Activated T-helper 2 cell treated with anti-CD3 and anti-CD28 coated beads, Interferon-gamma antibody, Interleukin-2, Interleukin-4, amounts not matched to agents 10 μg/mL and 5 μg/mL and 100 μg/mL, durations not matched to agents 14 hours and 24 hours and 36 hours (primary cell): ENCODE measurements at regions not wholly inside any gene's neighbourhood (a gene's known extent, or its start where the extent isn't known, plus 50 kb on each side); places are given as distances from the start of the nearest gene placed in this dataset.
"Not testable (repeated sequence)": the region's sequence is repeated elsewhere in the genome, so short reads cannot be mapped to it uniquely, and the experiment has no call there.

ENCODE experiments used
- DNase-seq: peaks from one replicate; pipeline ENCODE4 v3.0.0; 2021; ENCODE audit warnings: low spot score
- H3K27ac Mint-ChIP-seq: one replicate; pipeline ENCODE4 v1.8.0; 2021; ENCODE audit warnings: mixed read lengths
- H3K27me3 Mint-ChIP-seq: one replicate; pipeline ENCODE4 v1.8.0; 2021; ENCODE audit warnings: low read depth, mixed read lengths
- H3K36me3 Mint-ChIP-seq: one replicate; pipeline ENCODE4 v1.8.0; 2021; ENCODE audit warnings: low read depth, mixed read lengths
- H3K4me1 Mint-ChIP-seq: one replicate; pipeline ENCODE4 v1.8.0; 2021; ENCODE audit warnings: low read depth, mixed read lengths
- H3K4me3 Mint-ChIP-seq: one replicate; pipeline ENCODE4 v1.8.0; 2021; ENCODE audit warnings: low read depth, mild to moderate bottlenecking, moderate library complexity, mixed read lengths
- H3K9me3 Mint-ChIP-seq: one replicate; pipeline ENCODE4 v1.8.0; 2021; ENCODE audit warnings: mixed read lengths
- intact Hi-C: fragments of 100-400 bp; cut with micrococcal nuclease; formaldehyde crosslinking; loops from one replicate; pipeline ENCODE4 v1.15.1; 2023

GRCh38 chr3:164060923-164061322, 1017.4 kb downstream of the SI start:
- Mint-ChIP-seq H3K27me3 (no peaks in the 10 kb centered on the region), H3K9me3 (peaks cover 28% of the 10 kb centered on the region), H3K4me1 (no peaks in the 10 kb centered on the region), H3K36me3 (no peaks in the 10 kb centered on the region), H3K27ac (no peak overlapping the region), H3K4me3 (no peak overlapping the region)
- DNase-seq, result no peak
- intact Hi-C loops, result no loop called here

DNA sequence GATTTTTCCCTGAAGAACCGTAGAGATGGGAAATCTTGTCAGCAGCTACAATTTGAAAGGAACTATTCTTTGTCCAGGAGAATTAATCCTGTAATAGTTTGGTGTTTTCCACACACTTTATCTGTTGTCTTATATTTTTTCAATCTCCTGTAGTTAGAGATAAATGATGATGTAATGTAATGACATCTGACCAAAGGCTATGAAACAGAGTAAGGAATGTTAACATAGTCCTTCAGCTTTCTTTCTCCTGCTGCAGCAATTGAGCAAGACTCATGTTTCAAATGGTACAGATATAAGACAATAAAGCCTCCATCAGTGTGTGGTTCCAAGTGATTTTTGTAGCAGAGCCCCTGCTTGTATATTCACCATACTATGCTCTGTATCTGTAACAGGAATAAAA, 1028.4 kb downstream of the SI start:
- Mint-ChIP-seq H3K27me3 (no peaks in the 10 kb centered on the region), H3K4me3 (no peak overlapping the region), H3K4me1 (no peaks in the 10 kb centered on the region), H3K36me3 (no peaks in the 10 kb centered on the region), H3K27ac (no peak overlapping the region), H3K9me3 (peaks cover 11% of the 10 kb centered on the region)
- intact Hi-C loops, result no loop called here
- DNase-seq, result no peak

DNA sequence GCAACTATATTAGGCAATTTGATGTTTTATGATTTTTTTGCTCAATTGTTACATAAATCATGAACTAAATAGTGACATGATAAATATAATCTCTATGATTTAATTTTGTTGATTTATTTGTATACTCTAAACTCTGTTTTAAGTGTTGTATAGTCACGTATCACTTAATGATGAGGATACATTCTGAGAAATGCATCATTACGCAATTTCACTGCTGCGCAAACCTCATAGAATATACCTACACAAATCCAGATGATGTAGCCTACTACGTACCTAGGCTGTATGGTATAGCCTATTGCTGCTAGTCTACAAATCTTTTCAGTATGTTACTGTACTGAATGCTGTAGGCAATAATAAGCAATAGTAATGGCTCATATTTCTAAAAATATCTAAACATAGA, 1029.8 kb downstream of the SI start:
- H3K9me3 Mint-ChIP-seq, result peaks cover 14% of the 10 kb centered on the region
- H3K27ac Mint-ChIP-seq, result no peak overlapping the region
- DNase-seq, result no peak
- intact Hi-C loops, result no loop called here
- no peaks in the 10 kb centered on the region for H3K27me3 Mint-ChIP-seq
- H3K4me3 Mint-ChIP-seq, result no peak overlapping the region
- no peaks in the 10 kb centered on the region for H3K36me3 Mint-ChIP-seq
- H3K4me1 Mint-ChIP-seq, result no peaks in the 10 kb centered on the region

DNA sequence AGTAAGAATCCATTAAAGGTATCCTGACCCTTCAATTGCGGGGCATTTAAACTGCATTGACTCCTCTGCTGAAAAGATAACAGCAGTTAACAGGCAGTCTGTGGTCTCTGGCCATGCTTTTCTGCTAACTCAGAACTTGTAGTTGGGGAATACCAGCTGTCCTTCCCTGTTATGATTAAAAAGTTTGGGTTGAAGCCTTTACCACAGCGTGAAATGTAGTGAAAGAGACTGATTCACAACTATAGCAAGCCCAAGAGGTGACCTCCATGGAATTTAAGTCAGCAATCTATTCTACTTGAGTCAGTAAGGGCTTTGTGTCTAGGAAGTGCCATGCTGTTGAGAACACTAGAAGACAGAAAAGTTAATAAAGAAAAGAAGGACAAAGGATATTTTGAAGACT, 1037.3 kb downstream of the SI start:
- H3K27me3 Mint-ChIP-seq, result no peaks in the 10 kb centered on the region
- H3K9me3 Mint-ChIP-seq, result peaks cover 7% of the 10 kb centered on the region
- intact Hi-C loops, result no loop called here
- no peak overlapping the region for H3K27ac Mint-ChIP-seq
- H3K4me3 Mint-ChIP-seq, result no peak overlapping the region
- DNase-seq, result no peak
- H3K4me1 Mint-ChIP-seq, result no peaks in the 10 kb centered on the region
- no peaks in the 10 kb centered on the region for H3K36me3 Mint-ChIP-seq

DNA sequence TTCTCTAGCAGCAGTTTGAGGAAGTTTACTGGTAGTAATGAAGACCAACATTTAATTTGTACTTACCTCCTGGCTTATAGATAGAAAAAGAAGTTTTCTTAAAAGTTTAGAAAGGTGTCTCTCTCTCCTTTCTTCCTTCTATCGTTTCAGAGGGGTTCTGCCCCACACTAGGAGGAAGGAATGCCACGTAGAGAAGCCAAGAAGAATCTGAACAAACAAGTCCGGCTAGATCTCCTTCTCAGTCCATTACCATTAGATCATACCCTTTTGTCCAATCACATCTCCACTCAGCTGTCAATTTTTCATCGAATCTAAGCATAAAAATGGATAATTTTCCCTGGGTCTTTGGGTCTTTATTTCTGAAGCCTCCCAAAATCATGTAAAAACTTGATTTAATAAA, 1048.1 kb downstream of the SI start:
- DNase-seq, result no peak
- H3K4me3 Mint-ChIP-seq, result no peak overlapping the region
- no peaks in the 10 kb centered on the region for H3K36me3 Mint-ChIP-seq
- no peaks in the 10 kb centered on the region for H3K4me1 Mint-ChIP-seq
- H3K27ac Mint-ChIP-seq, result no peak overlapping the region
- H3K27me3 Mint-ChIP-seq, result no peaks in the 10 kb centered on the region
- peaks cover 24% of the 10 kb centered on the region for H3K9me3 Mint-ChIP-seq
- intact Hi-C loops, result no loop called here

GRCh38 chr3:164024786-164025185, 1053.5 kb downstream of the SI start:
- no peak overlapping the region for H3K4me3 Mint-ChIP-seq
- no peaks in the 10 kb centered on the region for H3K4me1 Mint-ChIP-seq
- H3K36me3 Mint-ChIP-seq, result no peaks in the 10 kb centered on the region
- no peak for DNase-seq
- peaks cover 18% of the 10 kb centered on the region for H3K9me3 Mint-ChIP-seq
- H3K27me3 Mint-ChIP-seq, result no peaks in the 10 kb centered on the region
- intact Hi-C loops, result no loop called here
- H3K27ac Mint-ChIP-seq, result no peak overlapping the region

DNA sequence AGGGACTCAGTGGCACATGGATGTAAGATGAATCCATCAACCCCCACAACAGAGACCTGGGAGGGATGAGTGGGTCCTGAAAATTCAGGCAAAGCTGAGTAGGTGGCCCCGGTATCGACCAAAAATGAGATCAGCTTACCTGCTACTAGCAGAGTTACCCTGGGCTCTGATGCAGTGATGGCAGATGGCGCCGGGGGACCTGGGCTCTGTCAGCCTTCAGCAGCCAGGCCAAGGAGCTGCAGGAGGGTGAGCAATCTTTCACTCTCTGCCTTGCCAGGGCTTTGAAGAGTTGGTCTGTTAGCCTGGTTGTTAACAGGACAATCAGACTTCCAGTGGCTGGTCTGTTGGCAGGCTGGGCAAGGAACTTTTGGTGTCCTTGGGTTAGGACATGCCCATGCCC, 1054.8 kb downstream of the SI start:
- no peaks in the 10 kb centered on the region for H3K4me1 Mint-ChIP-seq
- no peak overlapping the region for H3K4me3 Mint-ChIP-seq
- H3K27me3 Mint-ChIP-seq, result no peaks in the 10 kb centered on the region
- H3K9me3 Mint-ChIP-seq, result peaks cover 14% of the 10 kb centered on the region
- no peaks in the 10 kb centered on the region for H3K36me3 Mint-ChIP-seq
- no peak for DNase-seq
- no peak overlapping the region for H3K27ac Mint-ChIP-seq
- intact Hi-C loops, result no loop called here

DNA sequence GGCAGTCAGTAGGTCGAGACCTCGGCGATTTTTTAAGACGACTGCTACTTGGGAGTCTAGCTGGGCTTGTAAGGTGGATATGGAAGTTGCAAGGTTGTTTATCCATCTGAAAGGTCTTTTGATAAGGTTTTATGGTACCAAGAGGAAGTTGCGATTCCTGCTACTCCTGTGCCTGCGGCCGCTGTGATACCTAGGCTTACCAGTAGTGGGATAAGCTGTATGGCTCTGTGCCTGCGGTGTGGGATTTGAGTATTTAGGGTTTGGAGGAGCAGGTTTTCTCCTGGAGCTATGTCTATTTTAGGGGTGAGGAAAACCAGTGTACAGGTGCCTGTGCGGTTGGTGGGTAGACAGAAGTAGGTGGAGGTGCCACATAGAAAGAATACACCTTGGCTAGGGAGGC, 1059.8 kb downstream of the SI start:
- Mint-ChIP-seq H3K9me3 (peaks cover 5% of the 10 kb centered on the region), H3K36me3 (no peaks in the 10 kb centered on the region), H3K27ac (no peak overlapping the region), H3K4me1 (no peaks in the 10 kb centered on the region), H3K27me3 (no peaks in the 10 kb centered on the region), H3K4me3 (no peak overlapping the region)
- intact Hi-C loops, result no loop called here
- DNase-seq, result no peak

DNA sequence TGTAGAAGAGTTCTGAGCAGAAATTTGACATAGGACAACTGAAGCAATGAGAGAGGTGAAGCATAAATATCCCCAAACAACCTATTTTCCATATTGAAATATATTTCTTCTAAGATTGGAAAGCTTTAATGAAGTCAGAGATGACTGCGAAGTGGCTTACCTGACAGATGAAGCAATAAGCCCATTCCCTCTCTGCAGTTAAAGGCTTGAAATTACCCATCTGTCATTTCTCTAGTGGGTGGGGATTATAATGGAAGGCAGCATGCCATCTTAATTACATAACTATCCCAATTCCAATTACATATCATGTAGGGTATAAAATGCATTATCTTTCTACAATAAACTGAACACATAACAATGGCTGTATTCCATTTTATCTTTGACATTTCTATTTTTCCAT, 1070.5 kb downstream of the SI start:
- no peak overlapping the region for H3K27ac Mint-ChIP-seq

DNA sequence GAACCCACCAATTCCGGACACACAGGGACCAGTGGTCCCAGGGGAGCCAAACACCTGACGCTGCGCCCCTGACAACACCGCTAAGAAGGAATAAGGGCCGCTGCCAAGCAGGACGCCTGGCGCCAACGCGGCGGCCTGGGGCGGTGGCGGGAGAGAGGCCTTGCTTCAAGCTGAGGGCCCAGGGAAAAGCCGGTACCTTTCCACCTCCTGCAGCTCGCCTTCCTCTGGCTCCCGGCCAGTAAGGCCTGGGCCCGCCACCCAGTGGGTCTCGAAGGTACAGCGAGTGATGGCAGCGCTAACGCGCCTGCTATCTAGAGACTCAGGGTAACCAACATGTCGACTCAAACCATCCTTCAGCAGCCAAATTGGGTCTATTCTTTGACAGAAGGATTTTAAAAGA, 1074.1 kb downstream of the SI start:
- intact Hi-C loops, result no loop called here
- no peaks in the 10 kb centered on the region for H3K27me3 Mint-ChIP-seq
- no peak overlapping the region for H3K27ac Mint-ChIP-seq
- H3K4me1 Mint-ChIP-seq, result no peaks in the 10 kb centered on the region
- no peak for DNase-seq
- H3K9me3 Mint-ChIP-seq, result peaks cover 12% of the 10 kb centered on the region
- no peak overlapping the region for H3K4me3 Mint-ChIP-seq
- no peaks in the 10 kb centered on the region for H3K36me3 Mint-ChIP-seq

More for the DNA sequence above, 1070.5 kb downstream of the SI start:
- Mint-ChIP-seq H3K36me3 (no peaks in the 10 kb centered on the region), H3K27me3 (no peaks in the 10 kb centered on the region), H3K9me3 (peaks cover 3% of the 10 kb centered on the region), H3K4me3 (no peak overlapping the region), H3K4me1 (no peaks in the 10 kb centered on the region)
- intact Hi-C loops, result no loop called here
- no peak for DNase-seq

- intact Hi-C loops, H3K27ac Mint-ChIP-seq, H3K27me3 Mint-ChIP-seq, H3K4me3 Mint-ChIP-seq, H3K4me1 Mint-ChIP-seq, DNase-seq, H3K36me3 Mint-ChIP-seq: not testable (repeated sequence)
- peaks cover 15% of the 10 kb centered on the region for H3K9me3 Mint-ChIP-seq
Measured at GRCh38 chr3:164003016-164003415, 1075.3 kb downstream of the SI start.

GRCh38 chr3:163983940-163984339, 1094.4 kb downstream of the SI start:
- Mint-ChIP-seq H3K4me3 (no peak overlapping the region), H3K27ac (no peak overlapping the region), H3K27me3 (no peaks in the 10 kb centered on the region), H3K9me3 (peaks cover 9% of the 10 kb centered on the region), H3K36me3 (no peaks in the 10 kb centered on the region), H3K4me1 (no peaks in the 10 kb centered on the region)
- intact Hi-C loops, result no loop called here
- no peak for DNase-seq

- intact Hi-C loops, result no loop called here
Measured at GRCh38 chr3:163971861-163972260, 1106.4 kb downstream of the SI start.

GRCh38 chr3:163957072-163957471, 1121.2 kb downstream of the SI start:
- intact Hi-C loops, result no loop called here
- DNase-seq, result no peak
- Mint-ChIP-seq H3K27me3 (no peaks in the 10 kb centered on the region), H3K4me3 (no peak overlapping the region), H3K4me1 (no peaks in the 10 kb centered on the region), H3K9me3 (peaks cover 35% of the 10 kb centered on the region), H3K36me3 (no peaks in the 10 kb centered on the region), H3K27ac (no peak overlapping the region)

More at GRCh38 chr3:163971861-163972260, 1106.4 kb downstream of the SI start:
- Mint-ChIP-seq H3K27me3 (no peaks in the 10 kb centered on the region), H3K4me1 (no peaks in the 10 kb centered on the region), H3K36me3 (no peaks in the 10 kb centered on the region), H3K27ac (no peak overlapping the region), H3K9me3 (peaks cover 10% of the 10 kb centered on the region), H3K4me3 (no peak overlapping the region)
- DNase-seq, result no peak
